Retinal pigment epithelial cell (primary cell): ENCODE measurements at regions not wholly inside any gene's neighbourhood (a gene's known extent, or its start where the extent isn't known, plus 50 kb on each side); places are given as distances from the start of the nearest gene placed in this dataset.
"Not testable (repeated sequence)": the region's sequence is repeated elsewhere in the genome, so short reads cannot be mapped to it uniquely, and the experiment has no call there.

ENCODE experiments used
- DNase-seq: peaks from one replicate; pipeline ENCODE4 v3.0.0-alpha.2; 2010; ENCODE audit warnings: low read depth
- H3K4me3 ChIP-seq: 2 replicates; pipeline ENCODE4 v1.5.1; 2011; ENCODE audit warnings: mild to moderate bottlenecking, low read length, control low read depth, moderate library complexity
- TF ChIP-seq, protein P1 (sequence below): conservative IDR thresholded peaks from 2 replicates; pipeline ENCODE4 v1.5.1; 2011; ENCODE audit warnings: low read depth, low read length, control low read depth, inconsistent platforms

GRCh38 chr4:159926871-159927270 is 824.0 kb downstream of the RAPGEF2 start:
- peak; percentile 42 for DNase-seq
- TF ChIP-seq, protein P1, sequence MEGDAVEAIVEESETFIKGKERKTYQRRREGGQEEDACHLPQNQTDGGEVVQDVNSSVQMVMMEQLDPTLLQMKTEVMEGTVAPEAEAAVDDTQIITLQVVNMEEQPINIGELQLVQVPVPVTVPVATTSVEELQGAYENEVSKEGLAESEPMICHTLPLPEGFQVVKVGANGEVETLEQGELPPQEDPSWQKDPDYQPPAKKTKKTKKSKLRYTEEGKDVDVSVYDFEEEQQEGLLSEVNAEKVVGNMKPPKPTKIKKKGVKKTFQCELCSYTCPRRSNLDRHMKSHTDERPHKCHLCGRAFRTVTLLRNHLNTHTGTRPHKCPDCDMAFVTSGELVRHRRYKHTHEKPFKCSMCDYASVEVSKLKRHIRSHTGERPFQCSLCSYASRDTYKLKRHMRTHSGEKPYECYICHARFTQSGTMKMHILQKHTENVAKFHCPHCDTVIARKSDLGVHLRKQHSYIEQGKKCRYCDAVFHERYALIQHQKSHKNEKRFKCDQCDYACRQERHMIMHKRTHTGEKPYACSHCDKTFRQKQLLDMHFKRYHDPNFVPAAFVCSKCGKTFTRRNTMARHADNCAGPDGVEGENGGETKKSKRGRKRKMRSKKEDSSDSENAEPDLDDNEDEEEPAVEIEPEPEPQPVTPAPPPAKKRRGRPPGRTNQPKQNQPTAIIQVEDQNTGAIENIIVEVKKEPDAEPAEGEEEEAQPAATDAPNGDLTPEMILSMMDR: no peak
- H3K4me3 ChIP-seq: no peak overlapping the region

- TF ChIP-seq, protein P1: no peak
Observed at GRCh38 chr4:159927781-159928180, 824.9 kb downstream of the RAPGEF2 start.

GRCh38 chr4:159934602-159935001 is 831.7 kb downstream of the RAPGEF2 start:
- DNase-seq, H3K4me3 ChIP-seq: not testable (repeated sequence)

More at GRCh38 chr4:159927781-159928180, 824.9 kb downstream of the RAPGEF2 start:
- DNase-seq: no peak
- no peak overlapping the region for H3K4me3 ChIP-seq

GRCh38 chr4:159937595-159937994 is 834.7 kb downstream of the RAPGEF2 start:
- TF ChIP-seq, protein P1: no peak
- DNase-seq: peak; percentile 42
- H3K4me3 ChIP-seq: no peak overlapping the region

GRCh38 chr4:159939681-159940080 is 836.8 kb downstream of the RAPGEF2 start:
- not testable (repeated sequence) for DNase-seq, H3K4me3 ChIP-seq

DNA sequence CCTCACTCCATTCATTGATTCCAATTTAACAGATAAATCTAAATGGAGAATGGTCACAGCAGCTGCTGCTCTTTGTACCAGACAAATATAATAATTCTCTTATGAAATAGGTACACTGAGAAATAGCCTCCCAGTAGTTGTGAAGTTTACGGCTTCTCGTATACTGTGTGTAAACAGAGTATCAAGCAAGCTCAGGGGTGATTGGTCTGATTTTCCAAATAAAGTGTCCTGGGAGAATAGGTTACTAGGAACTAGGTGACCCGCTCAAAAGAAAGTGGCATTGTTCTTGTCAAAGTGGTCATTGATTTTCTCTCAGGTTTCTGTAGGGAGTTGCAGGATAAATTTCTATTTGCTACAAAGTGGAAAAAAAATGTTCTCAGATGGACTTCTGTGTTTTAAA is 838.2 kb downstream of the RAPGEF2 start:
- TF ChIP-seq, protein P1: no peak
- DNase-seq: no peak
- no peak overlapping the region for H3K4me3 ChIP-seq

DNA sequence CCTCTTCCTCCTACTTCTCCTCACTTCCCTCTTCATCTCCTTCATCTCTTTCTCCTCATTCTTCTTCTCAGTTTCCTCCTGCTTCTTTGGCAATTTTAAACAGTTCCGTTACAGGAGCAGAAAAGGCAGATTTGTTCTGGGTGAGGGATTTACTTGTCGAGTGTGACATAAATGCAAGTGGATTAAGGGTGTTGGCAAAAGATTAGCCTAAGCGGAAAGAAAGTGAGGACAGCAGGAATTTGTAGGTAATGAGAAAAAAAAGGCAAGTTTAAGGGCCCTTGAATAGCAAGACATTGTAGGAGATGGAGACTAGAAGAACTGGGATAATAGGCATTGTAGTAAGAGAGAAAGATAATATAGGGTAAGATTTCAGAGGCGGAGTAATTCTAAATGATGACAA is 841.6 kb downstream of the RAPGEF2 start:
- H3K4me3 ChIP-seq: no peak overlapping the region
- TF ChIP-seq, protein P1: no peak
- peak; percentile 94 for DNase-seq

GRCh38 chr4:159946983-159947615 is 844.2 kb downstream of the RAPGEF2 start:
- TF ChIP-seq, protein P1: peak; percentile 74
- no peak for DNase-seq
- no peak overlapping the region for H3K4me3 ChIP-seq
